NT2/D1 (cell line): ENCODE measurements at regions not wholly inside any gene's neighbourhood (a gene's known extent, or its start where the extent isn't known, plus 50 kb on each side); places are given as distances from the start of the nearest gene placed in this dataset.

ENCODE experiments used
- SUZ12 ChIP-seq: IDR thresholded peaks from 2 replicates; pipeline ENCODE4 v1.6.1; 2011; ENCODE audit not compliant: insufficient read length, insufficient read depth; ENCODE audit errors: extremely low read depth
- YY1 ChIP-seq: IDR thresholded peaks from 2 replicates; pipeline ENCODE4 v1.6.1; 2011; ENCODE audit not compliant: insufficient read length, insufficient read depth
- ZNF274 ChIP-seq: IDR thresholded peaks from 2 replicates; pipeline ENCODE4 v1.6.1; 2011; ENCODE audit warnings: mild to moderate bottlenecking, low read depth, low read length

GRCh38 chr10:31648966-31649365 lies 279.7 kb downstream of the ARHGAP12 start:
- TF ChIP-seq ZNF274 (no peak), YY1 (no peak), SUZ12 (no peak)
